ENCODE measurements at regions not wholly inside any gene's neighbourhood (a gene's known extent, or its start where the extent isn't known, plus 50 kb on each side); places are given as distances from the start of the nearest gene placed in this dataset.

DNA sequence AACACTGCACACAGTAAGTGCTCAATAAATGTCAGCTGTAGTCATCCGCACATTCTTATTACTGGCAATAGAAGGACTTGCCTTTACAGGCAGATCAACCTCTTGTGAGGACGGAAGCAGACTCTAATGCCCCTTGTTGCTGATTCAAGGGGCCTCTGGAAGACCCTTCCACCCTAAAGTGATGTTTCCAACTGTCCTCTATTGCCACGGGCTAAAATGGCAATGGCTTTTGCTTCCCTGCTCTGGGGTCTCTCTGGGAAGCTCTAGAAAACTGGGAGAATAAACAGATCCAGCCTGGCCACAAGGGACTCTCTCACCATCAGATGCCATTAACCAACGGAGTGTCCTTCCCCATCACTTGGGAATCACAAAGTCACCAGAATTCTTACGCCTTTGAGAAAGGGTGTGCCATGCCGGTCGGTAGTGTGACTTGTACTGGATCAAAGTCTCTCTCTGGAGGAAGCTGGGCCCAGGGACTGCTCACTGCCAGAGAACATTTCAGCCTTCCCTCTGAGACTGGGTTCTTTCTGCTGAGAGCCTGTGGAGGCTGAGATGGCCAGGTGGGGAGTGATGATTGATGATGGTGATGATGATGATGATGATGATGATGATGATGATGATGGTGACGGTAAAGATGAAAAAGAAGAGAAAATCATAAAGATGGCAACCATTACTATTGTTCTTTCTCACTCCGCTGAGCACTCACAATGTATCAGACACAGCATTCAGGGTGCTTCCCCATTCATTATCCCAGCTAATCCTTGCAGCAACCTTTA, 146.8 kb downstream of the CYLD start:
- TF ChIP-seq, protein P1, sequence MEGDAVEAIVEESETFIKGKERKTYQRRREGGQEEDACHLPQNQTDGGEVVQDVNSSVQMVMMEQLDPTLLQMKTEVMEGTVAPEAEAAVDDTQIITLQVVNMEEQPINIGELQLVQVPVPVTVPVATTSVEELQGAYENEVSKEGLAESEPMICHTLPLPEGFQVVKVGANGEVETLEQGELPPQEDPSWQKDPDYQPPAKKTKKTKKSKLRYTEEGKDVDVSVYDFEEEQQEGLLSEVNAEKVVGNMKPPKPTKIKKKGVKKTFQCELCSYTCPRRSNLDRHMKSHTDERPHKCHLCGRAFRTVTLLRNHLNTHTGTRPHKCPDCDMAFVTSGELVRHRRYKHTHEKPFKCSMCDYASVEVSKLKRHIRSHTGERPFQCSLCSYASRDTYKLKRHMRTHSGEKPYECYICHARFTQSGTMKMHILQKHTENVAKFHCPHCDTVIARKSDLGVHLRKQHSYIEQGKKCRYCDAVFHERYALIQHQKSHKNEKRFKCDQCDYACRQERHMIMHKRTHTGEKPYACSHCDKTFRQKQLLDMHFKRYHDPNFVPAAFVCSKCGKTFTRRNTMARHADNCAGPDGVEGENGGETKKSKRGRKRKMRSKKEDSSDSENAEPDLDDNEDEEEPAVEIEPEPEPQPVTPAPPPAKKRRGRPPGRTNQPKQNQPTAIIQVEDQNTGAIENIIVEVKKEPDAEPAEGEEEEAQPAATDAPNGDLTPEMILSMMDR (conservative IDR thresholded peaks at IDR 0.05 in 1 of 2, IDR thresholded peaks at IDR 0.05 in 1 of 2; ENCODE audit: extremely low read depth in 1 of 2, insufficient read depth in 1 of 2, low read depth in 1 of 2, low read length in 2 of 2) = no peak
- no peak for TF ChIP-seq EZH2 (IDR thresholded peaks at IDR 0.05; ENCODE audit: borderline replicate concordance, low read length)

Data from mammary epithelial cell (primary cell).